CD4-positive, alpha-beta T cell (primary cell): ENCODE measurements at regions not wholly inside any gene's neighbourhood (a gene's known extent, or its start where the extent isn't known, plus 50 kb on each side); places are given as distances from the start of the nearest gene placed in this dataset.
"Not testable (repeated sequence)": the region's sequence is repeated elsewhere in the genome, so short reads cannot be mapped to it uniquely, and the experiment has no call there.

ENCODE experiments used
- ATAC-seq: fragments of 200-7000 bp; cut with Tn5 transposase; one replicate; pipeline ENCODE4 v1.10.0; 2022; ENCODE audit warnings: mild to moderate bottlenecking; ENCODE audit not compliant: poor library complexity
- CTCF ChIA-PET: fragments of 350-600 bp; sonication (Branson Sonifier 250); formaldehyde crosslinking; loops from one replicate; lab custom pipeline; 2021; ENCODE audit warnings: antibody characterized with exemption, inconsistent platforms; lab: Charles Lee
- POLR2A ChIA-PET: fragments of 350-600 bp; sonication (Branson Sonifier 250); formaldehyde crosslinking; loops from one replicate; lab custom pipeline; 2021; ENCODE audit warnings: antibody characterized with exemption, inconsistent platforms; lab: Charles Lee
- DNase-seq, 14 experiments: peaks; one replicate each; pipeline ENCODE4 v3.0.0-alpha.2; 2013 to 2020; ENCODE audit warnings: mixed read lengths in 2 of 14
- H3K27ac ChIP-seq, 2 donors: one replicate each; pipeline versions ENCODE4 v1.5.1 to v1.7.0; 2013; ENCODE audit warnings: low read length in 2 of 2, low read depth in 1 of 2, mild to moderate bottlenecking in 1 of 2
- H3K27me3 ChIP-seq, 2 experiments: 1 replicate in 1 of 2; 2 replicates in 1 of 2; pipeline versions ENCODE4 v1.6.1 to v1.7.0; 2013; ENCODE audit warnings: low read length in 2 of 2, control low read depth in 1 of 2, mild to moderate bottlenecking in 1 of 2, moderate library complexity in 1 of 2; ENCODE audit not compliant: insufficient read depth in 2 of 2, control insufficient read depth in 1 of 2
- H3K36me3 ChIP-seq: one replicate; pipeline ENCODE4 v1.6.1; 2013; ENCODE audit warnings: low read length, control low read depth; ENCODE audit not compliant: insufficient read depth
- H3K4me1 ChIP-seq: one replicate; pipeline ENCODE4 v1.6.1; 2013; ENCODE audit warnings: low read length, control low read depth; ENCODE audit not compliant: insufficient read depth
- H3K4me3 ChIP-seq: one replicate; pipeline ENCODE4 v1.5.1; 2013; ENCODE audit warnings: mild to moderate bottlenecking, low read length, moderate library complexity
- H3K9me3 ChIP-seq, 2 experiments: 1 replicate in 1 of 2; 2 replicates in 1 of 2; pipeline versions ENCODE4 v1.6.1 to v1.7.0; 2013; ENCODE audit warnings: low read length in 2 of 2, mild to moderate bottlenecking in 2 of 2, control low read depth in 1 of 2, moderate library complexity in 1 of 2; ENCODE audit not compliant: control insufficient read depth in 1 of 2, insufficient read depth in 1 of 2
- H3K27ac Mint-ChIP-seq: one replicate; pipeline ENCODE4 v1.8.0; 2020; ENCODE audit warnings: mixed read lengths
- H3K27me3 Mint-ChIP-seq: one replicate; pipeline ENCODE4 v1.8.0; 2021; ENCODE audit warnings: mixed read lengths
- H3K36me3 Mint-ChIP-seq: one replicate; pipeline ENCODE4 v1.8.0; 2021; ENCODE audit warnings: low read depth, mixed read lengths
- H3K4me1 Mint-ChIP-seq: one replicate; pipeline ENCODE4 v1.8.0; 2021; ENCODE audit warnings: low read depth, mixed read lengths
- H3K4me3 Mint-ChIP-seq: one replicate; pipeline ENCODE4 v1.8.0; 2020; ENCODE audit warnings: mild to moderate bottlenecking, mixed read lengths
- H3K9me3 Mint-ChIP-seq: one replicate; pipeline ENCODE4 v1.8.0; 2020; ENCODE audit warnings: mixed read lengths
- intact Hi-C, 2 experiments: fragments of 100-400 bp; cut with DNase I in 1 of 2; cut with micrococcal nuclease in 1 of 2; formaldehyde crosslinking; loops; one replicate each; pipeline versions ENCODE4 v1.15.1 to v1.9.0; 2023 to 2025; cut with DNase I, micrococcal nuclease

- H3K9me3 ChIP-seq, H3K4me1 Mint-ChIP-seq, H3K36me3 Mint-ChIP-seq, H3K4me1 ChIP-seq, intact Hi-C loops, H3K27ac Mint-ChIP-seq, H3K9me3 Mint-ChIP-seq, H3K4me3 ChIP-seq, CTCF ChIA-PET, H3K36me3 ChIP-seq, H3K27ac ChIP-seq, POLR2A ChIA-PET, DNase-seq, H3K4me3 Mint-ChIP-seq, H3K27me3 Mint-ChIP-seq, H3K27me3 ChIP-seq, ATAC-seq: not testable (repeated sequence)
Observed at GRCh38 chr1:149673231-149673909, 89.7 kb downstream of the PPIAL4C start.

- intact Hi-C loops, H3K27me3 Mint-ChIP-seq, H3K27ac ChIP-seq, H3K27me3 ChIP-seq, H3K9me3 ChIP-seq, ATAC-seq, H3K9me3 Mint-ChIP-seq, H3K27ac Mint-ChIP-seq, H3K36me3 ChIP-seq, DNase-seq, H3K4me3 Mint-ChIP-seq, H3K36me3 Mint-ChIP-seq, H3K4me1 ChIP-seq, CTCF ChIA-PET, POLR2A ChIA-PET, H3K4me1 Mint-ChIP-seq, H3K4me3 ChIP-seq: not testable (repeated sequence)
Observed at GRCh38 chr1:149674921-149675320, 91.3 kb downstream of the PPIAL4C start.

- DNase-seq, H3K27me3 Mint-ChIP-seq, H3K4me3 Mint-ChIP-seq, H3K27me3 ChIP-seq, H3K4me1 Mint-ChIP-seq, H3K9me3 ChIP-seq, H3K36me3 ChIP-seq, H3K9me3 Mint-ChIP-seq, H3K27ac ChIP-seq, intact Hi-C loops, H3K4me3 ChIP-seq, POLR2A ChIA-PET, H3K36me3 Mint-ChIP-seq, ATAC-seq, H3K27ac Mint-ChIP-seq, H3K4me1 ChIP-seq, CTCF ChIA-PET: not testable (repeated sequence)
Observed at GRCh38 chr1:149677359-149677758, 93.7 kb downstream of the PPIAL4C start.

- intact Hi-C loops, H3K27me3 ChIP-seq, H3K27me3 Mint-ChIP-seq, H3K27ac ChIP-seq, H3K4me3 Mint-ChIP-seq, H3K9me3 Mint-ChIP-seq, H3K36me3 Mint-ChIP-seq, H3K27ac Mint-ChIP-seq, H3K4me1 Mint-ChIP-seq, DNase-seq, H3K9me3 ChIP-seq, CTCF ChIA-PET, POLR2A ChIA-PET, H3K36me3 ChIP-seq, H3K4me3 ChIP-seq, H3K4me1 ChIP-seq: not testable (repeated sequence)
- ATAC-seq: peak; percentile 99
Observed at GRCh38 chr1:149686593-149687238, 95.8 kb upstream of the FCGR1A start.

DNA sequence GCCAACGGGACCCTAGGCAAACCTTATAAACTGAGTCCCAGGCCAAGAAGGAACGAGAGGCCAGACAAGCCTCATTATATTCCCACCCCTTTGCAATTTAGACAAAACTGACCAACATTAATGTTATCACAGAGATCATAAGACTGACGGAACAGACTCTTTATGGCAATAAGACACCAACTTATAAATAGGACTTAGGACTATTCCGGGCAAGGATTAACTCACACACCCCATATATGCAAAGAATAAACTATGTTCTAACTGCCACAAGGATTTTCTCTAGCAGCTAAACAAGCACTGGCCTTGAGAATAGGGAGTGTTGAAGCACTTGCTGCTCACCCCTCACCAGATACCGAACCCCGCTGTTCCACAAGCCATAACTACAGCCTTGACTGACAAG lies 91.1 kb upstream of the FCGR1A start:
- H3K4me3 Mint-ChIP-seq, POLR2A ChIA-PET, intact Hi-C loops, DNase-seq, H3K4me3 ChIP-seq, H3K36me3 ChIP-seq, H3K9me3 ChIP-seq, CTCF ChIA-PET, H3K9me3 Mint-ChIP-seq, H3K27me3 Mint-ChIP-seq, H3K27ac Mint-ChIP-seq, ATAC-seq, H3K36me3 Mint-ChIP-seq, H3K27ac ChIP-seq, H3K27me3 ChIP-seq: not testable (repeated sequence)
- peaks cover 16% of the 10 kb centered on the region for H3K4me1 ChIP-seq
- H3K4me1 Mint-ChIP-seq: peaks cover 15% of the 10 kb centered on the region

GRCh38 chr1:149692804-149693539 lies 89.5 kb upstream of the FCGR1A start:
- peaks cover 15% of the 10 kb centered on the region for H3K4me1 Mint-ChIP-seq
- H3K9me3 Mint-ChIP-seq, H3K9me3 ChIP-seq, H3K36me3 ChIP-seq, POLR2A ChIA-PET, CTCF ChIA-PET, H3K27ac ChIP-seq, intact Hi-C loops, H3K36me3 Mint-ChIP-seq, H3K27me3 ChIP-seq, H3K27me3 Mint-ChIP-seq, H3K4me3 ChIP-seq, H3K27ac Mint-ChIP-seq: not testable (repeated sequence)
- peak; percentile 90 for ATAC-seq
- peaks cover 16% of the 10 kb centered on the region for H3K4me1 ChIP-seq
- peak in 11 of 14 experiments; percentile 1 to 60 (median 34) for DNase-seq
- H3K4me3 Mint-ChIP-seq: peak overlapping the region; percentile 17

DNA sequence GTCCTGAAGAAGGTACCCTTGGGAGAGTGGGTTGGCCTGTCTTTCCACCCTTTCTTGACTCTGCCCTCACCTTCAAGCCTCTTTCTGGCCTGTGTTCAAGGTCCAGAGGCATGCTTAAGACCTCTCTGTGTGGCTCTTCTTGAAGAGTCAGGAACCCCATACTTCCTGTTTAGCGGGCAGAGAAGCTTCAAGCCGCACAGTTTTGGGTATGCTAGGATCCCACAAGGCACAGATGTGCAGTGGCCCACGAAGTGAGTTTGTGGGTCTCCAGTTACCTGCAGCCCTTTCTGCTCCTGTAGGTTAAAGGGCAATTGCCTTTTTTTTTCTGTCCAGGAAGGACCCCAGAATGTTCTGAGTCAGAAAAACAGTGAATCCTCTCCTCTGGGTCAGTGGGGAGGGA lies 87.4 kb upstream of the FCGR1A start:
- H3K27ac Mint-ChIP-seq, H3K9me3 Mint-ChIP-seq, H3K36me3 ChIP-seq, H3K4me3 ChIP-seq, H3K9me3 ChIP-seq, H3K27me3 Mint-ChIP-seq, intact Hi-C loops, ATAC-seq, H3K27ac ChIP-seq, H3K27me3 ChIP-seq, POLR2A ChIA-PET, H3K36me3 Mint-ChIP-seq, CTCF ChIA-PET: not testable (repeated sequence)
- H3K4me1 ChIP-seq: peaks cover 16% of the 10 kb centered on the region
- H3K4me3 Mint-ChIP-seq: peak overlapping the region; percentile 30
- peaks cover 15% of the 10 kb centered on the region for H3K4me1 Mint-ChIP-seq
- peak in 2 of 14 experiments; percentile 2 to 15 for DNase-seq
